ENCODE measurements at regions not wholly inside any gene's neighbourhood (a gene's known extent, or its start where the extent isn't known, plus 50 kb on each side); places are given as distances from the start of the nearest gene placed in this dataset.

DNA sequence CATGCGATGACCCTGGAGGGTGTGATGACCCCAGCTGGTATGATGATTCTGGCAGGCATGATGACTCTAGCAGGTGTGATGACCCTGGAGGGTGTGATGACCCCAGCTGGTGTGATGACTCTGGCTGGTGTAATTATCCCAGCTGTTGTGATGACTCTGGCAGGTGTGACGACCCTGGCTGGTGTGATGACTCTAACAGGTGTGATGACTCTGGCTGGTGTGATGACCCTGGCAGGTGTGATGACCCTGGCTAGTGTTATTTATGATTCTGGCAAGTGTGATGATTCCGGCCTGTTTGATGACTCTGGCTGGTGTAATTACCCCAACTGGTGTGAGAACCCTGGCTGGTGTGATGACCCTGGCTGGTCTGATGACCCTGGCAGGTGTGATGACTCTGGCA, 427.2 kb downstream of the QKI start:
- no peak overlapping the region for H3K27ac Mint-ChIP-seq (ENCODE audit: unreplicated experiment)
- no peaks in the 10 kb centered on the region for H3K36me3 Mint-ChIP-seq (ENCODE audit: low read depth, unreplicated experiment)
- no peaks in the 10 kb centered on the region for H3K9me3 Mint-ChIP-seq (ENCODE audit: unreplicated experiment)
- no peaks in the 10 kb centered on the region for H3K4me1 Mint-ChIP-seq (ENCODE audit: unreplicated experiment)
- TF ChIP-seq, protein P1, sequence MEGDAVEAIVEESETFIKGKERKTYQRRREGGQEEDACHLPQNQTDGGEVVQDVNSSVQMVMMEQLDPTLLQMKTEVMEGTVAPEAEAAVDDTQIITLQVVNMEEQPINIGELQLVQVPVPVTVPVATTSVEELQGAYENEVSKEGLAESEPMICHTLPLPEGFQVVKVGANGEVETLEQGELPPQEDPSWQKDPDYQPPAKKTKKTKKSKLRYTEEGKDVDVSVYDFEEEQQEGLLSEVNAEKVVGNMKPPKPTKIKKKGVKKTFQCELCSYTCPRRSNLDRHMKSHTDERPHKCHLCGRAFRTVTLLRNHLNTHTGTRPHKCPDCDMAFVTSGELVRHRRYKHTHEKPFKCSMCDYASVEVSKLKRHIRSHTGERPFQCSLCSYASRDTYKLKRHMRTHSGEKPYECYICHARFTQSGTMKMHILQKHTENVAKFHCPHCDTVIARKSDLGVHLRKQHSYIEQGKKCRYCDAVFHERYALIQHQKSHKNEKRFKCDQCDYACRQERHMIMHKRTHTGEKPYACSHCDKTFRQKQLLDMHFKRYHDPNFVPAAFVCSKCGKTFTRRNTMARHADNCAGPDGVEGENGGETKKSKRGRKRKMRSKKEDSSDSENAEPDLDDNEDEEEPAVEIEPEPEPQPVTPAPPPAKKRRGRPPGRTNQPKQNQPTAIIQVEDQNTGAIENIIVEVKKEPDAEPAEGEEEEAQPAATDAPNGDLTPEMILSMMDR (IDR thresholded peaks at IDR 0.05; ENCODE audit: unreplicated experiment): no peak
- H3K4me3 Mint-ChIP-seq (ENCODE audit: unreplicated experiment): no peak overlapping the region
- H3K27me3 Mint-ChIP-seq (ENCODE audit: unreplicated experiment): no peaks in the 10 kb centered on the region
- no peak for DNase-seq (ENCODE audit: low spot score)

DNA sequence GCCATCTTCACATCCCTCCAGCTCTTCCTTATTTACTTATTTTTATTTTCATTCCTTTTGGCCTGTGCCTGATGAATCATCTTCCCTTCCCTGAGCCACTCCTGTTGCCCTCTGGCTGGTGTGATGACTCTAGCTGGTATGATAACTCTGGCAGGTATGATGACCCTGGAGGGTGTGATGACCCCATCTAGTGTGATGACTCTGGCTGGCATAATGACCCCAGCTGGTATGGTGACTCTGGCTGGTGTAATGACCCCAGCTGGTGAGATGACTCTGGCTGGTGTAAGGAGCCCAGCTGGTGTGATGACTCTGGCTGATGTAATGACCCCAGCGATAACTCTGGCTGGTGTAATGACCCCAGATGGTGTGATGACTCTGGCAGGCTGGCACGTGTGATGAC, 426.8 kb downstream of the QKI start:
- TF ChIP-seq, protein P1 (IDR thresholded peaks at IDR 0.05; ENCODE audit: unreplicated experiment): no peak
- Mint-ChIP-seq H3K4me3 (ENCODE audit: unreplicated experiment) (no peak overlapping the region), H3K27ac (ENCODE audit: unreplicated experiment) (no peak overlapping the region), H3K9me3 (ENCODE audit: unreplicated experiment) (no peaks in the 10 kb centered on the region), H3K4me1 (ENCODE audit: unreplicated experiment) (no peaks in the 10 kb centered on the region), H3K36me3 (ENCODE audit: low read depth, unreplicated experiment) (no peaks in the 10 kb centered on the region), H3K27me3 (ENCODE audit: unreplicated experiment) (no peaks in the 10 kb centered on the region)
- no peak for DNase-seq (ENCODE audit: low spot score)

DNA sequence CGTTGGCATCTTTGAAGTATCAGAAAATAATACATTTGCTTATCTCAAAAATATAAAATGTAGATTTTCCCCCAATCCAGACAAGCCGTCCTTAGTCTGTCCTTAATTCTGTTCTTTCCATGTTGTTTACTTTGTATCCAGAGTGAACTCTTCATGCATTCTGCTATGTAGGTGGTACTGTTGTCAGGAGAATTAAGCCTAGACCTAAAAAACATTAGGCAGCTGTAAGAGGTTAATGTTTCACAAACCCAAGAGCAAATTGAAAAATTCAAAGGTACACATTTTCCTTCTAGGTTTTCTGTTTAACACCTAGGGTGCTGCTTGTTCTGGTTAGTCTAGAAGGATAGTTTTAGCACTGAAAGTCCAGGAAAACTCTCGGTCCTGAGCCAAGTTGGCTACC, 426.4 kb downstream of the QKI start:
- no peak overlapping the region for H3K4me3 Mint-ChIP-seq (ENCODE audit: unreplicated experiment)
- no peaks in the 10 kb centered on the region for H3K36me3 Mint-ChIP-seq (ENCODE audit: low read depth, unreplicated experiment)
- no peak overlapping the region for H3K27ac Mint-ChIP-seq (ENCODE audit: unreplicated experiment)
- no peaks in the 10 kb centered on the region for H3K9me3 Mint-ChIP-seq (ENCODE audit: unreplicated experiment)
- TF ChIP-seq, protein P1 (IDR thresholded peaks at IDR 0.05; ENCODE audit: unreplicated experiment): no peak
- no peaks in the 10 kb centered on the region for H3K27me3 Mint-ChIP-seq (ENCODE audit: unreplicated experiment)
- no peaks in the 10 kb centered on the region for H3K4me1 Mint-ChIP-seq (ENCODE audit: unreplicated experiment)
- no peak for DNase-seq (ENCODE audit: low spot score)

DNA sequence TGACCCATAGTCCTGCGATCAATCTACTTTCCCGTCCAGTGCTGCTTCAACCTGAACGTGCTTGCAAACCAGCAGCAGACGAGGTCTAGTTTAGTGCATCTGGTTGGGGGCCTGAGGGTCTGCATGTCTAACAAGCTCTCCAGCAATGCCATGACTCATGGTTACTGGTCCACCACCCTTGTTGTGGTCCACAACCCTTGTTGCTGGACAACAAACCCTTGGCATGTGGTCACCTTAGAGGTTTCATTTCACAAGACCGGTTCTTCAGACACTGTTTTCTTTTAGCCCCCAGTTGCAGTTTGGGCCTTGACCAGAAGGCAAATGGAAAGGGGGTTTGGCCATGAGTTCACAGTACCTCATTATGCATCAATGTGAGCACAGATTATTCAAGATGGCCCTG, 424.8 kb downstream of the QKI start:
- no peak for DNase-seq (ENCODE audit: low spot score)
- Mint-ChIP-seq H3K4me3 (ENCODE audit: unreplicated experiment) (no peak overlapping the region), H3K4me1 (ENCODE audit: unreplicated experiment) (no peaks in the 10 kb centered on the region), H3K9me3 (ENCODE audit: unreplicated experiment) (no peaks in the 10 kb centered on the region), H3K36me3 (ENCODE audit: low read depth, unreplicated experiment) (no peaks in the 10 kb centered on the region), H3K27ac (ENCODE audit: unreplicated experiment) (no peak overlapping the region), H3K27me3 (ENCODE audit: unreplicated experiment) (no peaks in the 10 kb centered on the region)
- TF ChIP-seq, protein P1 (IDR thresholded peaks at IDR 0.05; ENCODE audit: unreplicated experiment): no peak

DNA sequence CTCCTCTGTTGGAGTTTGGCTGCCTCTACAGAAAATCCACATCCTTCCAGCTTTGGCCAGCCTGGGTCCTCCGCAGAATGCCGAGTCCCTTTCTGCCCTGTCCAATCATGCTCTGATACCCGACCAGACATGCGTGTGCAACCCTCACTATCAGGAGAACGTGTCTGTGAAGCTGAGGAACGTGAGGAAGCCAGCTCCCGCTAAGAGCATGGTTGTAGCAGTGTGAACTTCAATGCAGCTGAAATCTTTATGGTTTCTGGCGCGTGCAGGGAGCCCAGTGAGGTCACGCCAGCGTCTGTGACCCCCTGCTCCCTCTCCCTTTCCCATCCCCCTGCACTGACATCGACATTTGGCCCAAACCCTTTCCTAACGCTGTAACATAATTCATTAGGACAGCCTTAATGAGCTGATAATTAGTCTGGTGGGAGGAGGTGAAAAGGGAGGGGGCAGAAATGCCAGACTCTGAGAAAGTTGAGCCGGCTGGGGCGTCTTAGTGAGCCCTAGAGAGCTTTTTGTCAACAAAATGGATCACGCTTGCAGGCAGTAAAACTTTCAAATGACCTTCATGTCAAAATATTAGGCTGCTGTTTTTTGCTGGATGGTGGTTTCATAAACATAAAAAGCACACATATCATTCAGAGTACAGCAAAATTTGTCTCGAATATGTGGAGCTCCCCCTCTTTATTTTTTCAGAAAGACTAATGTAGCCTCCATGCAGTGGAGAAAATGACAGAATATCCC, 423.3 kb downstream of the QKI start:
- DNase-seq (ENCODE audit: low spot score): no peak
- Mint-ChIP-seq H3K4me3 (ENCODE audit: unreplicated experiment) (no peak overlapping the region), H3K27ac (ENCODE audit: unreplicated experiment) (no peak overlapping the region), H3K36me3 (ENCODE audit: low read depth, unreplicated experiment) (no peaks in the 10 kb centered on the region), H3K9me3 (ENCODE audit: unreplicated experiment) (no peaks in the 10 kb centered on the region), H3K4me1 (ENCODE audit: unreplicated experiment) (no peaks in the 10 kb centered on the region), H3K27me3 (ENCODE audit: unreplicated experiment) (no peaks in the 10 kb centered on the region)
- TF ChIP-seq, protein P1 (IDR thresholded peaks at IDR 0.05; ENCODE audit: unreplicated experiment): no peak
